ENCODE measurements at regions not wholly inside any gene's neighbourhood (a gene's known extent, or its start where the extent isn't known, plus 50 kb on each side); places are given as distances from the start of the nearest gene placed in this dataset.

DNA sequence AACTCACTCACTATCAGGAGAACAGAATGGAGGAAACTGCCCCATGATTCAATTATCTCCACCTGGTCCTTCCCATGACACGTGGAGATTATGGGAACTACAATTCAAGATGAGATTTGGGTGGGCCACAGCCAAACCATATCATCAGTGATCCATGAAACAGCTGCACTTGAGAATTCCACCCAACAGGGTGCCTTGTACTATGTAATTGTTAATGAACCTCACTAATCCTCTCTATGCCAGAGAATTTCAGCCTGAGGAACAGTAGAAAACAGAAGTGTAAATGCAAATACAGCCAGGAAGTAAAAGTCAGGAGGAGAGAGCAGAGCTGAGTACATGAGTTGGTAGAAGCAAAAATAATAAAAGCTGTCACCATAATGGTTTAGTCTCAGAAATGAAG is 261.4 kb downstream of the EPHA4 start:
- no TSS peak for BruUV-seq (replicated peaks)
- no peak overlapping the region for H3K9ac ChIP-seq (ENCODE audit: low read length)
- no peak overlapping the region for H3K4me3 ChIP-seq (ENCODE audit: low read length)
- no peak for TF ChIP-seq EZH2 (IDR thresholded peaks at IDR 0.05; ENCODE audit: low read length, unreplicated experiment)
- TF ChIP-seq EZH2phosphoT487 (IDR thresholded peaks at IDR 0.05; ENCODE audit: borderline replicate concordance, low read length): no peak
- TF ChIP-seq, protein P1, sequence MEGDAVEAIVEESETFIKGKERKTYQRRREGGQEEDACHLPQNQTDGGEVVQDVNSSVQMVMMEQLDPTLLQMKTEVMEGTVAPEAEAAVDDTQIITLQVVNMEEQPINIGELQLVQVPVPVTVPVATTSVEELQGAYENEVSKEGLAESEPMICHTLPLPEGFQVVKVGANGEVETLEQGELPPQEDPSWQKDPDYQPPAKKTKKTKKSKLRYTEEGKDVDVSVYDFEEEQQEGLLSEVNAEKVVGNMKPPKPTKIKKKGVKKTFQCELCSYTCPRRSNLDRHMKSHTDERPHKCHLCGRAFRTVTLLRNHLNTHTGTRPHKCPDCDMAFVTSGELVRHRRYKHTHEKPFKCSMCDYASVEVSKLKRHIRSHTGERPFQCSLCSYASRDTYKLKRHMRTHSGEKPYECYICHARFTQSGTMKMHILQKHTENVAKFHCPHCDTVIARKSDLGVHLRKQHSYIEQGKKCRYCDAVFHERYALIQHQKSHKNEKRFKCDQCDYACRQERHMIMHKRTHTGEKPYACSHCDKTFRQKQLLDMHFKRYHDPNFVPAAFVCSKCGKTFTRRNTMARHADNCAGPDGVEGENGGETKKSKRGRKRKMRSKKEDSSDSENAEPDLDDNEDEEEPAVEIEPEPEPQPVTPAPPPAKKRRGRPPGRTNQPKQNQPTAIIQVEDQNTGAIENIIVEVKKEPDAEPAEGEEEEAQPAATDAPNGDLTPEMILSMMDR (conservative IDR thresholded peaks at IDR 0.05; ENCODE audit: low read depth, low read length): no peak
- H3K27me3 ChIP-seq (ENCODE audit: low read length): peaks cover 28% of the 10 kb centered on the region
- no peak overlapping the region for H2AFZ ChIP-seq (ENCODE audit: low read length)
- H3K9me2 ChIP-seq (replicated peaks; ENCODE audit: low read length): no peaks in the 10 kb centered on the region
- H3F3A ChIP-seq (ENCODE audit: low read length, unreplicated experiment): no peaks in the 10 kb centered on the region
- H3K27ac ChIP-seq (ENCODE audit: low read length): no peak overlapping the region
- POLR2A ChIA-PET (ENCODE audit: unreplicated experiment): no interaction called here
- intact Hi-C loops (cut with micrococcal nuclease): no loop called here
- no peak for ATAC-seq
- H3K79me2 ChIP-seq (ENCODE audit: low read length): no peaks in the 10 kb centered on the region
- H3K4me1 ChIP-seq (ENCODE audit: insufficient read depth, low read length): no peaks in the 10 kb centered on the region
- no peak for DNase-seq
- CTCF ChIA-PET: no interaction called here
- no peaks in the 10 kb centered on the region for H3K9me3 ChIP-seq (ENCODE audit: low read length)
- H4K20me1 ChIP-seq (ENCODE audit: low read length): no peaks in the 10 kb centered on the region
- H3K36me3 ChIP-seq (ENCODE audit: low read depth, low read length): no peaks in the 10 kb centered on the region
- H3K4me2 ChIP-seq (ENCODE audit: low read length): no peak overlapping the region

DNA sequence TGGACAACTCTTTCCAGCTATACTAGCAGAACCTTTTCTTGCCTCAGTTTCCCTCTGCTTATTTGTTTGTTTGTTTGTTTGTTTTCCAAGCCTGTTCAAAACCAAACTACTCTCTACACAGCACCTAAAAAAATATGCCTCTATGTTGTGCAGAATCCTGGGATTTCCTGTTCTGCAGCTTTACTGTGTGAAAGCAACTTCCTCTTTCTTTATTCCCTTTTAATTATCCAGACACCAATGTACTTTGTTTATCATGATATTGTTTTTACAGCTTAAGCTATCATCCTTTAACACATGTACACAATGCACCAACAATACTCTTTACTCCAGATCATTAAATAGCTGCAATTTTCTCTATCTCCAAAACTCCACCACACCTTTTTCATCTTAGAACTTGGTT is 259.5 kb downstream of the EPHA4 start:
- Histone ChIP-seq H3K79me2 (ENCODE audit: low read length) (no peaks in the 10 kb centered on the region), H3K9me2 (replicated peaks; ENCODE audit: low read length) (no peaks in the 10 kb centered on the region), H3K27ac (ENCODE audit: low read length) (no peak overlapping the region), H2AFZ (ENCODE audit: low read length) (no peak overlapping the region), H3K9me3 (ENCODE audit: low read length) (no peaks in the 10 kb centered on the region), H3K4me3 (ENCODE audit: low read length) (no peak overlapping the region), H3K4me2 (ENCODE audit: low read length) (no peak overlapping the region), H3F3A (ENCODE audit: low read length, unreplicated experiment) (no peaks in the 10 kb centered on the region), H3K9ac (ENCODE audit: low read length) (no peak overlapping the region), H3K36me3 (ENCODE audit: low read depth, low read length) (no peaks in the 10 kb centered on the region), H3K4me1 (ENCODE audit: insufficient read depth, low read length) (no peaks in the 10 kb centered on the region), H3K27me3 (ENCODE audit: low read length) (peaks cover 21% of the 10 kb centered on the region), H4K20me1 (ENCODE audit: low read length) (no peaks in the 10 kb centered on the region)
- ATAC-seq (no peak), DNase-seq (no peak)
- intact Hi-C loops (cut with micrococcal nuclease): no loop called here
- POLR2A ChIA-PET (ENCODE audit: unreplicated experiment): no interaction called here
- TF ChIP-seq EZH2phosphoT487 (IDR thresholded peaks at IDR 0.05; ENCODE audit: borderline replicate concordance, low read length): no peak
- TF ChIP-seq, protein P1 (conservative IDR thresholded peaks at IDR 0.05; ENCODE audit: low read depth, low read length): no peak
- no peak for TF ChIP-seq EZH2 (IDR thresholded peaks at IDR 0.05; ENCODE audit: low read length, unreplicated experiment)
- CTCF ChIA-PET: no interaction called here
- BruUV-seq (replicated peaks): no TSS peak

DNA sequence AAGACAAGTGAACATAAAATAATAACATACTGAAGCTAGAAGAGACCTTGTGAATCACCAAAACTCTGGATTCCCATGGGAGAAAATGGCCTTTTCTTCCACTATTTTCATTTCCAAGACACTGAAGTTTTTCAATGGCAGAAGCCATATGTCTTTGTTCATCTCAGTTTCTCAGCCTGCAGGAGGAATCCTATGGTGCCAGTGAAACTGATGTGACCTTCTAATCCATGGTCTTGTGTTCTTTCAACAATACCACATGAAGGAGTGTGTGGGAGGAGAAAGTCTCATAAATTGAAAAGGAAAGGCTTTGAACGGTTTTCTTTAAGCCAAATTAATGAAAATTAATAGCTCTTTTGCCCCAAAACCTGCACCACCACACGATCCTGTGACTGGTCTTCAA is 257.3 kb downstream of the EPHA4 start:
- Histone ChIP-seq H3K4me3 (ENCODE audit: low read length) (no peak overlapping the region), H3K4me1 (ENCODE audit: insufficient read depth, low read length) (no peaks in the 10 kb centered on the region), H4K20me1 (ENCODE audit: low read length) (no peaks in the 10 kb centered on the region), H3K9ac (ENCODE audit: low read length) (no peak overlapping the region), H3K36me3 (ENCODE audit: low read depth, low read length) (no peaks in the 10 kb centered on the region), H3K9me2 (replicated peaks; ENCODE audit: low read length) (no peaks in the 10 kb centered on the region), H3K9me3 (ENCODE audit: low read length) (no peaks in the 10 kb centered on the region), H3K4me2 (ENCODE audit: low read length) (no peak overlapping the region), H3K27ac (ENCODE audit: low read length) (no peak overlapping the region), H3K79me2 (ENCODE audit: low read length) (no peaks in the 10 kb centered on the region), H3F3A (ENCODE audit: low read length, unreplicated experiment) (no peaks in the 10 kb centered on the region), H3K27me3 (ENCODE audit: low read length) (0 out of 2 replicates have a peak, but pooled peaks cover 8% of the 10 kb centered on the region), H2AFZ (ENCODE audit: low read length) (no peak overlapping the region)
- ATAC-seq (no peak), DNase-seq (no peak)
- intact Hi-C loops (cut with micrococcal nuclease): no loop called here
- no TSS peak for BruUV-seq (replicated peaks)
- TF ChIP-seq, protein P1 (conservative IDR thresholded peaks at IDR 0.05; ENCODE audit: low read depth, low read length): no peak
- TF ChIP-seq EZH2phosphoT487 (IDR thresholded peaks at IDR 0.05; ENCODE audit: borderline replicate concordance, low read length): no peak
- TF ChIP-seq EZH2 (IDR thresholded peaks at IDR 0.05; ENCODE audit: low read length, unreplicated experiment): no peak
- ChIA-PET POLR2A (ENCODE audit: unreplicated experiment) (no interaction called here), CTCF (no interaction called here)
